K562 (cell line): ENCODE measurements at regions not wholly inside any gene's neighbourhood (a gene's known extent, or its start where the extent isn't known, plus 50 kb on each side); places are given as distances from the start of the nearest gene placed in this dataset.

Experiments used
- ATAC-seq: fragments of 200-7000 bp; cut with Tn5 transposase; 3 replicates; pipeline ENCODE4 v1.9.1; 2020; ENCODE audit warnings: moderate library complexity
- BruUV-seq: library from RNA; stranded (reverse); fragments of 400-500 nt; replicated peaks from 2 replicates; lab custom pipeline; 2021; lab: Mats Ljungman, UMichigan
- CTCF ChIA-PET: fragments of 300-600 bp; formaldehyde crosslinking; extraction: SDS; loops from one replicate; lab custom pipeline; 2021; ENCODE audit warnings: low intra/inter-chr PET ratio; lab: Yijun Ruan, JAX
- POLR2A ChIA-PET: fragments of 300-600, 350-650 bp; sonication (Branson Sonifier 250); formaldehyde crosslinking; extraction: SDS; loops from one replicate; lab custom pipeline; 2021; ENCODE audit warnings: antibody characterized with exemption, inconsistent platforms; lab: Yijun Ruan, JAX
- DNase-seq, 4 experiments: peaks; one replicate each; pipeline versions ENCODE4 v3.0.0 to v3.0.0-alpha.2; 2011 to 2018; ENCODE audit warnings: low spot score in 3 of 4, mixed read lengths in 3 of 4; ENCODE audit errors: extremely low read depth in 1 of 4
- FAIRE-seq: peaks from 2 replicates; lab custom pipeline; 2011; peaks lifted over from hg19 to GRCh38; lab: Jason Lieb, UNC
- H2AFZ ChIP-seq: 2 replicates; pipeline ENCODE4 v1.6.0; 2011; ENCODE audit warnings: low read depth, low read length, control low read depth, inconsistent platforms
- H3K27ac ChIP-seq: fragments of 200-600 bp; 3 replicates; pipeline ENCODE4 v1.8.0; 2011; ENCODE audit warnings: low read depth, mild to moderate bottlenecking, control low read depth, inconsistent platforms, low read length, moderate library complexity, mixed read lengths; ENCODE audit errors: extremely low read depth
- H3K27me3 ChIP-seq, 2 experiments: fragments of 300-600 bp in 1 of 2; 2 replicates in 1 of 2; 3 replicates in 1 of 2; pipeline versions ENCODE4 v1.6.0 to v1.8.0; 2011; ENCODE audit warnings: inconsistent platforms in 2 of 2, low read length in 2 of 2, mild to moderate bottlenecking in 1 of 2, mixed read lengths in 1 of 2, moderate library complexity in 1 of 2; ENCODE audit not compliant: control insufficient read depth in 2 of 2, insufficient read depth in 2 of 2
- H3K36me3 ChIP-seq: fragments of 300-600 bp; 3 replicates; pipeline ENCODE4 v1.8.0; 2011; ENCODE audit warnings: mild to moderate bottlenecking, low read length, inconsistent platforms; ENCODE audit not compliant: control insufficient read depth, insufficient read depth
- H3K4me1 ChIP-seq, 2 experiments: fragments of 200-600 bp in 1 of 2; replicated peaks in 1 of 2; 2 replicates in 1 of 2; 3 replicates in 1 of 2; pipeline versions ENCODE4 v1.5.1 to v1.8.0; 2011; ENCODE audit warnings: inconsistent platforms in 2 of 2, low read length in 2 of 2, mild to moderate bottlenecking in 1 of 2, mixed read lengths in 1 of 2, moderate library complexity in 1 of 2; ENCODE audit not compliant: control insufficient read depth in 2 of 2, insufficient read depth in 2 of 2
- H3K4me2 ChIP-seq: 2 replicates; pipeline ENCODE4 v1.6.1; 2011; ENCODE audit warnings: low read length, control low read depth, inconsistent platforms, mixed read lengths; ENCODE audit not compliant: insufficient read depth
- H3K4me3 ChIP-seq: fragments of 200-600 bp; sonication (generic), shearing (Covaris generic); 2 replicates; pipeline ENCODE4 v1.5.1; 2016; ENCODE audit warnings: control low read depth, inconsistent platforms
- H3K79me2 ChIP-seq: fragments of 200-600 bp; 3 replicates; pipeline ENCODE4 v1.8.0; 2011; ENCODE audit warnings: low read length, inconsistent platforms; ENCODE audit not compliant: control insufficient read depth, insufficient read depth
- H3K9ac ChIP-seq, 2 experiments: 2 replicates each; pipeline versions ENCODE4 v1.6.0 to v1.6.1; 2011; ENCODE audit warnings: low read depth in 2 of 2, low read length in 2 of 2, control low read depth in 1 of 2, inconsistent platforms in 1 of 2, mild to moderate bottlenecking in 1 of 2, mixed read lengths in 1 of 2; ENCODE audit not compliant: insufficient read depth in 1 of 2
- H3K9me1 ChIP-seq: one replicate; pipeline ENCODE4 v1.6.0; 2011; ENCODE audit warnings: inconsistent platforms, mild to moderate bottlenecking, low read length, moderate library complexity; ENCODE audit not compliant: control insufficient read depth, insufficient read depth
- H3K9me3 ChIP-seq: replicated peaks from 2 replicates; pipeline ENCODE4 v1.5.1; 2011; ENCODE audit warnings: low read depth, low read length, inconsistent platforms; ENCODE audit not compliant: control insufficient read depth, insufficient read depth
- H4K20me1 ChIP-seq: replicated peaks from 2 replicates; pipeline ENCODE4 v1.6.1; 2011; ENCODE audit warnings: low read length, inconsistent platforms, mixed read lengths; ENCODE audit not compliant: control insufficient read depth, insufficient read depth
- HMGN3 ChIP-seq: IDR thresholded peaks from 2 replicates; pipeline ENCODE4 v1.6.1; 2011; ENCODE audit warnings: borderline replicate concordance, low read depth, mild to moderate bottlenecking, mixed read lengths, low read length; ENCODE audit not compliant: insufficient read length; ENCODE audit errors: extremely low read depth
- ILK ChIP-seq: fragments of 450-650 bp; IDR thresholded peaks from 2 replicates; pipeline ENCODE4 v1.6.1; 2016; ENCODE audit warnings: missing genetic modification characterization, low read depth, mild to moderate bottlenecking, missing compliant biosample characterization, moderate library complexity, borderline replicate concordance
- RBFOX2 ChIP-seq: fragments of 200-400 bp; formaldehyde crosslinking; IDR thresholded peaks from 2 replicates; pipeline ENCODE4 v1.6.1; 2017; ENCODE audit warnings: low read depth, mild to moderate bottlenecking, low read length, moderate library complexity
- TCFL5 ChIP-seq: fragments of 250-450 bp; sonication (Bioruptor Pico); conservative IDR thresholded peaks from 2 replicates; pipeline ENCODE4 v1.6.1; 2021; ENCODE audit warnings: mild to moderate bottlenecking, moderate library complexity, matching md5 sums
- ZNF41 ChIP-seq: fragments of 250-450 bp; sonication (Bioruptor Pico); conservative IDR thresholded peaks from 2 replicates; pipeline ENCODE4 v1.4.0; 2020; ENCODE audit warnings: mild to moderate bottlenecking
- ZZZ3 ChIP-seq: fragments of 450-650 bp; IDR thresholded peaks from 2 replicates; pipeline ENCODE4 v1.6.1; 2016; ENCODE audit warnings: antibody characterized with exemption, mild to moderate bottlenecking, moderate library complexity
- WGBS: fragments of 100-300 bp; shearing (Covaris generic); methylation state at CpG from one replicate; pipeline ENCODE4 v1.1.6; 2016; ENCODE audit warnings: low coverage, mixed read lengths; ENCODE audit not compliant: insufficient coverage; ENCODE audit errors: missing lambda C conversion rate; 5-methylcytosine and 5-hydroxymethylcytosine counted together
- in situ Hi-C: fragments of 300-500 bp; cut with MboI; formaldehyde crosslinking; loops from 4 replicates; pipeline ENCODE4 v1.15.0; 2018; ENCODE audit warnings: inconsistent platforms, mixed read lengths
- intact Hi-C: fragments of 100-400 bp; cut with micrococcal nuclease; formaldehyde crosslinking; loops from 2 replicates; pipeline ENCODE4 v1.14.2; 2022
- TF ChIP-seq, protein P1 (sequence below): fragments of 200-800 bp; sonication (Bioruptor generic); IDR thresholded peaks from 2 replicates; pipeline ENCODE4 v1.6.1; 2017; ENCODE audit warnings: missing genetic modification characterization, missing compliant biosample characterization
- TF ChIP-seq, protein P2 (sequence below): fragments of 250-450 bp; sonication (Bioruptor Pico); IDR thresholded peaks from 2 replicates; pipeline ENCODE4 v1.4.0; 2020

DNA sequence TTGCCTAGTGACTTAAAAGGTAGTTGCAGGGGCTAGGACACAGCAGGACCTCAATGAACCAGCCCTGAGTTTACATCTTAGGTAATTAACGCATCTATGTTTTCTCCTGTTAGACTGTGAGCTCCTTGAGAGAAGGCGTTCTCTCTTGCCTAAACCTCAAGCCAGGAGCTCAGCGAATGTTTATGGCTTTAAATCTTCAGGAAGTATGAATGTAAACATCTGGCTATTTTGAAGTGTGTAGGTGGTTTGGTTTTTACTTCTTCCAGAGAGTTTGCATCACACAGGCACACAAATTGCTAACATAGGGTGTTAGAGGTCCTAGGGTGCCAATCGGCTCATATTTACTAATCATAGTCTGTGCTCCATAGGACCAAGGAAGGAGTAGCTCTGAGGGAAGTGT is 387.7 kb upstream of the ZNF507 start:
- in situ Hi-C loops (no loop called here), intact Hi-C loops (no loop called here)
- Histone ChIP-seq H3K79me2 (no peaks in the 10 kb centered on the region), H3K9me1 (no peaks in the 10 kb centered on the region), H3K27me3 (peaks cover 8 to 15% of the 10 kb centered on the region in 2 experiments; a peak in 3 of 5 replicates), H3K9ac (no peak overlapping the region), H3K4me3 (no peak overlapping the region), H3K4me1 (no peaks in the 10 kb centered on the region), H3K27ac (no peak overlapping the region), H3K9me3 (no peaks in the 10 kb centered on the region), H3K4me2 (no peak overlapping the region), H2AFZ (no peak overlapping the region), H4K20me1 (0 out of 2 replicates have a peak, but pooled peaks cover 2% of the 10 kb centered on the region), H3K36me3 (no peaks in the 10 kb centered on the region)
- ATAC-seq, result no peak
- no peak for FAIRE-seq
- no peak for DNase-seq
- BruUV-seq, result no TSS peak
- 3% methylated on average over 4 of the region's 4 CpGs for WGBS
- TF ChIP-seq ILK (tag) (no peak), RBFOX2 (no peak)
- POLR2A ChIA-PET, result interaction anchor here (0.7 kb wide), 1 partner anchor 12 kb away, joined by 3 read pairs; no protein-coding TSS in a partner anchor
- CTCF ChIA-PET, result no interaction called here

DNA sequence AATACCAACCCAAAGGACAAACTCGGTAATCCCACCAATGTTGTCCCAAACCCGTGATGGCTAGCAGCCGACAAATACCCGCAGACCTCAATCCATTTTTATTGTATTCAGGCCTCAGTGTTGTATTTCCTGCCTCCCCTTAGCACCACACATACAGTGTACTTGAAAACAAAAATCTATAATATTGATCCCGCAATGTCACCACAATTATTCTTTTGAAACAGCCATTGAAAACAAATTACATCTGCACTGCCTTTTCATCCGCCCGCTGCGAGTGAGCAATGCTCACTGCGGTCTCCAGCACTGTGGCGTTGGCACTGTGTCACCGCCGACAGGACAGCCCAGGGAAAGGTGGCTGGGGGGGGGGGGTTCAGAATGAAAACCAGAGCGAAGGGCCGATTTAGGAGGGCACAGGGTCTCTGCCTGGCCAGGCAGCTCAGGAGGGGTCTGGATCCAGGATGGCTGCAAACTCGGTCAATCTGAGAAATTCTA is 385.8 kb upstream of the ZNF507 start:
- Histone ChIP-seq H3K4me2 (no peak overlapping the region), H3K27me3 (peaks cover 8 to 15% of the 10 kb centered on the region in 2 experiments; a peak in 3 of 5 replicates), H3K9ac (no peak overlapping the region), H2AFZ (no peak overlapping the region), H3K36me3 (no peaks in the 10 kb centered on the region), H3K4me3 (no peak overlapping the region), H3K27ac (no peak overlapping the region), H4K20me1 (peaks cover 2% of the 10 kb centered on the region; the same call in 1 of the 2 replicates), H3K4me1 (no peaks in the 10 kb centered on the region), H3K9me1 (no peaks in the 10 kb centered on the region), H3K9me3 (no peaks in the 10 kb centered on the region), H3K79me2 (no peaks in the 10 kb centered on the region)
- FAIRE-seq (no peak), DNase-seq (no peak), ATAC-seq (no peak)
- POLR2A ChIA-PET, result no interaction called here
- no TSS peak for BruUV-seq
- WGBS, result under 1% methylated on average over 14 of the region's 15 CpGs
- CTCF ChIA-PET, result no interaction called here
- intact Hi-C loops, result no loop called here
- in situ Hi-C loops, result no loop called here
- TF ChIP-seq TCFL5 (CRISPR knock-in tag), result no peak
- no peak for TF ChIP-seq HMGN3
- TF ChIP-seq ZZZ3, result no peak
- TF ChIP-seq, protein P1, sequence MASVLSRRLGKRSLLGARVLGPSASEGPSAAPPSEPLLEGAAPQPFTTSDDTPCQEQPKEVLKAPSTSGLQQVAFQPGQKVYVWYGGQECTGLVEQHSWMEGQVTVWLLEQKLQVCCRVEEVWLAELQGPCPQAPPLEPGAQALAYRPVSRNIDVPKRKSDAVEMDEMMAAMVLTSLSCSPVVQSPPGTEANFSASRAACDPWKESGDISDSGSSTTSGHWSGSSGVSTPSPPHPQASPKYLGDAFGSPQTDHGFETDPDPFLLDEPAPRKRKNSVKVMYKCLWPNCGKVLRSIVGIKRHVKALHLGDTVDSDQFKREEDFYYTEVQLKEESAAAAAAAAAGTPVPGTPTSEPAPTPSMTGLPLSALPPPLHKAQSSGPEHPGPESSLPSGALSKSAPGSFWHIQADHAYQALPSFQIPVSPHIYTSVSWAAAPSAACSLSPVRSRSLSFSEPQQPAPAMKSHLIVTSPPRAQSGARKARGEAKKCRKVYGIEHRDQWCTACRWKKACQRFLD (CRISPR knock-in tag), result no peak
- TF ChIP-seq ZNF41, result no peak
- TF ChIP-seq, protein P2, sequence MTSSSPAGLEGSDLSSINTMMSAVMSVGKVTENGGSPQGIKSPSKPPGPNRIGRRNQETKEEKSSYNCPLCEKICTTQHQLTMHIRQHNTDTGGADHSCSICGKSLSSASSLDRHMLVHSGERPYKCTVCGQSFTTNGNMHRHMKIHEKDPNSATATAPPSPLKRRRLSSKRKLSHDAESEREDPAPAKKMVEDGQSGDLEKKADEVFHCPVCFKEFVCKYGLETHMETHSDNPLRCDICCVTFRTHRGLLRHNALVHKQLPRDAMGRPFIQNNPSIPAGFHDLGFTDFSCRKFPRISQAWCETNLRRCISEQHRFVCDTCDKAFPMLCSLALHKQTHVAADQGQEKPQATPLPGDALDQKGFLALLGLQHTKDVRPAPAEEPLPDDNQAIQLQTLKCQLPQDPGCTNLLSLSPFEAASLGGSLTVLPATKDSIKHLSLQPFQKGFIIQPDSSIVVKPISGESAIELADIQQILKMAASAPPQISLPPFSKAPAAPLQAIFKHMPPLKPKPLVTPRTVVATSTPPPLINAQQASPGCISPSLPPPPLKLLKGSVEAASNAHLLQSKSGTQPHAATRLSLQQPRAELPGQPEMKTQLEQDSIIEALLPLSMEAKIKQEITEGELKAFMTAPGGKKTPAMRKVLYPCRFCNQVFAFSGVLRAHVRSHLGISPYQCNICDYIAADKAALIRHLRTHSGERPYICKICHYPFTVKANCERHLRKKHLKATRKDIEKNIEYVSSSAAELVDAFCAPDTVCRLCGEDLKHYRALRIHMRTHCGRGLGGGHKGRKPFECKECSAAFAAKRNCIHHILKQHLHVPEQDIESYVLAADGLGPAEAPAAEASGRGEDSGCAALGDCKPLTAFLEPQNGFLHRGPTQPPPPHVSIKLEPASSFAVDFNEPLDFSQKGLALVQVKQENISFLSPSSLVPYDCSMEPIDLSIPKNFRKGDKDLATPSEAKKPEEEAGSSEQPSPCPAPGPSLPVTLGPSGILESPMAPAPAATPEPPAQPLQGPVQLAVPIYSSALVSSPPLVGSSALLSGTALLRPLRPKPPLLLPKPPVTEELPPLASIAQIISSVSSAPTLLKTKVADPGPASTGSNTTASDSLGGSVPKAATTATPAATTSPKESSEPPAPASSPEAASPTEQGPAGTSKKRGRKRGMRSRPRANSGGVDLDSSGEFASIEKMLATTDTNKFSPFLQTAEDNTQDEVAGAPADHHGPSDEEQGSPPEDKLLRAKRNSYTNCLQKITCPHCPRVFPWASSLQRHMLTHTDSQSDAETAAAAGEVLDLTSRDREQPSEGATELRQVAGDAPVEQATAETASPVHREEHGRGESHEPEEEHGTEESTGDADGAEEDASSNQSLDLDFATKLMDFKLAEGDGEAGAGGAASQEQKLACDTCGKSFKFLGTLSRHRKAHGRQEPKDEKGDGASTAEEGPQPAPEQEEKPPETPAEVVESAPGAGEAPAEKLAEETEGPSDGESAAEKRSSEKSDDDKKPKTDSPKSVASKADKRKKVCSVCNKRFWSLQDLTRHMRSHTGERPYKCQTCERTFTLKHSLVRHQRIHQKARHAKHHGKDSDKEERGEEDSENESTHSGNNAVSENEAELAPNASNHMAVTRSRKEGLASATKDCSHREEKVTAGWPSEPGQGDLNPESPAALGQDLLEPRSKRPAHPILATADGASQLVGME (CRISPR knock-in tag), result no peak
